ENCODE measurements at regions not wholly inside any gene's neighbourhood (a gene's known extent, or its start where the extent isn't known, plus 50 kb on each side); places are given as distances from the start of the nearest gene placed in this dataset.
"Not testable (repeated sequence)": the region's sequence is repeated elsewhere in the genome, so short reads cannot be mapped to it uniquely, and the experiment has no call there.

- WGBS: 67% methylated on average over 1 of the region's 2 CpGs
- Histone ChIP-seq H3K9me3 (ENCODE audit: insufficient read depth, low read depth, low read length) (no peaks in the 10 kb centered on the region), H3K4me3 (ENCODE audit: low read length) (no peak overlapping the region), H3K27me3 (ENCODE audit: insufficient read depth, low read length) (no peaks in the 10 kb centered on the region), H3K4me1 (ENCODE audit: insufficient read depth, low read length) (0 out of 2 replicates have a peak, but pooled peaks cover 5% of the 10 kb centered on the region), H3K27ac (ENCODE audit: low read depth, low read length) (no peak overlapping the region), H3K9ac (ENCODE audit: low read depth, low read length) (no peak overlapping the region), H3K36me3 (ENCODE audit: insufficient read depth, low read length) (no peaks in the 10 kb centered on the region)
Observed at GRCh38 chr6:19193624-19194023, 643.5 kb upstream of the ID4 start.

GRCh38 chr6:19204445-19204844, 632.7 kb upstream of the ID4 start:
- H3K4me1 ChIP-seq (ENCODE audit: insufficient read depth, low read length): no peaks in the 10 kb centered on the region
- no peaks in the 10 kb centered on the region for H3K27me3 ChIP-seq (ENCODE audit: insufficient read depth, low read length)
- H3K9me3 ChIP-seq (ENCODE audit: insufficient read depth, low read depth, low read length): peaks cover 5% of the 10 kb centered on the region; the same call in 1 of the 2 replicates
- H3K36me3 ChIP-seq (ENCODE audit: insufficient read depth, low read length): no peaks in the 10 kb centered on the region
- no peak overlapping the region for H3K27ac ChIP-seq (ENCODE audit: low read depth, low read length)
- no peak overlapping the region for H3K4me3 ChIP-seq (ENCODE audit: low read length)
- H3K9ac ChIP-seq (ENCODE audit: low read depth, low read length): no peak overlapping the region

DNA sequence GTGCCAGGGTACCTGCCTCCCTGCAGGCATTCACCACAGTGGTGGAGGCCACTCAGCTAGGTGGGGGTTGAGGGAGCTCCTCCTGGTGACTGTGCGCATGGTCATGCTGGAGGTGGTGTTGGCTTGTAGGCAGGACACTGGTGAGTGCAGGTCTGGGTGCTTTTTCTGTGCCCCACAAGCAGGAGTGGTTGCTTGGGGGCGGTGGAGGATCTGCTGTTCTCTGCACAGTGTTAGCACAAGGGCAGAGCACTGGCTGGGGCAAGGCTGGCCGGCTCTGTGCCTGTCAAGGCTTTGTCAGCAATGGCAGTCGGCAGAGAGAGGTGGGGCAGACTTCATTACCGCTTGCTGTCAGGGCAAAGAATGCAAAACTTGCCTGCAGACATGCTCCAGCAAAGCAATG, 632.1 kb upstream of the ID4 start:
- H3K36me3 ChIP-seq (ENCODE audit: insufficient read depth, low read length): no peaks in the 10 kb centered on the region
- H3K27ac ChIP-seq (ENCODE audit: low read depth, low read length): no peak overlapping the region
- 96% methylated on average over 5 of the region's 5 CpGs for WGBS
- H3K9me3 ChIP-seq (ENCODE audit: insufficient read depth, low read depth, low read length): peaks cover 5% of the 10 kb centered on the region; the same call in 1 of the 2 replicates
- no peak overlapping the region for H3K4me3 ChIP-seq (ENCODE audit: low read length)
- no peak overlapping the region for H3K9ac ChIP-seq (ENCODE audit: low read depth, low read length)
- no peaks in the 10 kb centered on the region for H3K4me1 ChIP-seq (ENCODE audit: insufficient read depth, low read length)
- H3K27me3 ChIP-seq (ENCODE audit: insufficient read depth, low read length): no peaks in the 10 kb centered on the region

- Histone ChIP-seq H3K27me3 (ENCODE audit: insufficient read depth, low read length) (no peaks in the 10 kb centered on the region), H3K9me3 (ENCODE audit: insufficient read depth, low read depth, low read length) (no peaks in the 10 kb centered on the region)
Observed at GRCh38 chr6:19209202-19209601, 628.0 kb upstream of the ID4 start.

DNA sequence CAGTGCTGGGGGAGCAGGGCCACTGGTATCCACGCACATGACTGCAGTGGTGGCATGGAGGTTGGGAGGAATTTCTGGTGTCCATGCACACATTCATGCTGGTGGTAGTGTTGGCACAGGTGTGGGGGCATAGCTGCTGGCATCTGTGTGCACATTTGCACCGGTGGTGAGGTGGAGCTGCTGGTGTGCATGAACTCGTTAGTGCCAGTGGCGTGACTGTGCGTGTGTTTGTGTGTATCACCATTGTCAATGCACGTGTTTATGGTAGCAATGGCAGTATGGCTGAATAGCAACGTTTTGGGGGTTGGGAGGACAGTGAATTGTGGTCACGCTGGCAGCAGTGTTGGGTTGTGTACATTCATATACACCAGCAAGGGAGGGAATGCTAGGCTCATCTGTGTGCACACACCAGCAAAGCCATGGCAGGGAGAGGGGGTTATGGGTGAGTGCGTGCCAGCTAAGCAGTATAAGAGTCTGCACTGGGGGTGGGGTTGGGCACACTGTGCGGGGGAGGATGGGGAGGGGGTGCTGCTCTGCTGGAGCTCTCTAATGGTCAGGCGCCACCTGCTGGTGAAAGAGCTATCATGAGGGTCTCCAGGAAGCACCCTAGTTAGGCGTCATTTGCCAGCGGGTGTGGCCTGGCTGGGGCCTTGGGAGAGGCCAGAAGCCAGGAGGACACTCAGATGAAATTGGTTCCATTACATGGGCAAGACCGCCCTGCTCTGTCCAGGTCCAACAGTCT, 626.1 kb upstream of the ID4 start:
- peaks cover 5% of the 10 kb centered on the region; the same call in 1 of the 2 replicates for H3K9me3 ChIP-seq (ENCODE audit: insufficient read depth, low read depth, low read length)
- 94% methylated on average over 14 of the region's 14 CpGs for WGBS
- no peaks in the 10 kb centered on the region for H3K36me3 ChIP-seq (ENCODE audit: insufficient read depth, low read length)
- no peak overlapping the region for H3K27ac ChIP-seq (ENCODE audit: low read depth, low read length)
- no peak overlapping the region for H3K4me3 ChIP-seq (ENCODE audit: low read length)
- H3K9ac ChIP-seq (ENCODE audit: low read depth, low read length): no peak overlapping the region
- H3K27me3 ChIP-seq (ENCODE audit: insufficient read depth, low read length): no peaks in the 10 kb centered on the region
- H3K4me1 ChIP-seq (ENCODE audit: insufficient read depth, low read length): no peaks in the 10 kb centered on the region

More at GRCh38 chr6:19209202-19209601, 628.0 kb upstream of the ID4 start:
- H3K9ac ChIP-seq (ENCODE audit: low read depth, low read length): no peak overlapping the region
- WGBS: 95% methylated on average over 2 of the region's 2 CpGs
- H3K36me3 ChIP-seq (ENCODE audit: insufficient read depth, low read length): no peaks in the 10 kb centered on the region
- H3K27ac ChIP-seq (ENCODE audit: low read depth, low read length): no peak overlapping the region
- H3K4me1 ChIP-seq (ENCODE audit: insufficient read depth, low read length): no peaks in the 10 kb centered on the region
- no peak overlapping the region for H3K4me3 ChIP-seq (ENCODE audit: low read length)

GRCh38 chr6:19214231-19214630, 622.9 kb upstream of the ID4 start:
- WGBS: 80% methylated on average over 2 of the region's 2 CpGs
- H3K27me3 ChIP-seq (ENCODE audit: insufficient read depth, low read length): no peaks in the 10 kb centered on the region
- no peak overlapping the region for H3K4me3 ChIP-seq (ENCODE audit: low read length)
- no peaks in the 10 kb centered on the region for H3K36me3 ChIP-seq (ENCODE audit: insufficient read depth, low read length)
- no peak overlapping the region for H3K9ac ChIP-seq (ENCODE audit: low read depth, low read length)
- H3K4me1 ChIP-seq (ENCODE audit: insufficient read depth, low read length): no peaks in the 10 kb centered on the region
- H3K9me3 ChIP-seq (ENCODE audit: insufficient read depth, low read depth, low read length): peaks cover 5% of the 10 kb centered on the region; the same call in 1 of the 2 replicates
- no peak overlapping the region for H3K27ac ChIP-seq (ENCODE audit: low read depth, low read length)

GRCh38 chr6:19219931-19220330, 617.2 kb upstream of the ID4 start:
- H3K4me3 ChIP-seq (ENCODE audit: low read length): no peak overlapping the region
- no peaks in the 10 kb centered on the region for H3K4me1 ChIP-seq (ENCODE audit: insufficient read depth, low read length)
- H3K9me3 ChIP-seq (ENCODE audit: insufficient read depth, low read depth, low read length): peaks cover 8% of the 10 kb centered on the region; the same call in 1 of the 2 replicates
- H3K27me3 ChIP-seq (ENCODE audit: insufficient read depth, low read length): no peaks in the 10 kb centered on the region
- no peaks in the 10 kb centered on the region for H3K36me3 ChIP-seq (ENCODE audit: insufficient read depth, low read length)
- WGBS: 100% methylated on average over 1 of the region's 1 CpG
- no peak overlapping the region for H3K27ac ChIP-seq (ENCODE audit: low read depth, low read length)
- no peak overlapping the region for H3K9ac ChIP-seq (ENCODE audit: low read depth, low read length)

- 84% methylated on average over 4 of the region's 5 CpGs for WGBS
- Histone ChIP-seq H3K9me3 (ENCODE audit: insufficient read depth, low read depth, low read length) (peaks cover 6% of the 10 kb centered on the region; the same call in 1 of the 2 replicates), H3K36me3 (ENCODE audit: insufficient read depth, low read length) (no peaks in the 10 kb centered on the region), H3K27me3 (ENCODE audit: insufficient read depth, low read length) (no peaks in the 10 kb centered on the region), H3K4me3 (ENCODE audit: low read length) (no peak overlapping the region), H3K27ac (ENCODE audit: low read depth, low read length) (no peak overlapping the region), H3K4me1 (ENCODE audit: insufficient read depth, low read length) (peaks cover 7% of the 10 kb centered on the region; the same call in 1 of the 2 replicates), H3K9ac (ENCODE audit: low read depth, low read length) (no peak overlapping the region)
Observed at GRCh38 chr6:19231878-19232561, 605.1 kb upstream of the ID4 start.

- peaks cover 9% of the 10 kb centered on the region; the same call in 1 of the 2 replicates for H3K9me3 ChIP-seq (ENCODE audit: insufficient read depth, low read depth, low read length)
- H3K4me1 ChIP-seq (ENCODE audit: insufficient read depth, low read length): no peaks in the 10 kb centered on the region
- H3K36me3 ChIP-seq (ENCODE audit: insufficient read depth, low read length): no peaks in the 10 kb centered on the region
- WGBS: 38% methylated on average over 1 of the region's 1 CpG
- no peak overlapping the region for H3K9ac ChIP-seq (ENCODE audit: low read depth, low read length)
- H3K27me3 ChIP-seq (ENCODE audit: insufficient read depth, low read length): no peaks in the 10 kb centered on the region
- no peak overlapping the region for H3K27ac ChIP-seq (ENCODE audit: low read depth, low read length)
- no peak overlapping the region for H3K4me3 ChIP-seq (ENCODE audit: low read length)
Observed at GRCh38 chr6:19245656-19246055, 591.5 kb upstream of the ID4 start.

DNA sequence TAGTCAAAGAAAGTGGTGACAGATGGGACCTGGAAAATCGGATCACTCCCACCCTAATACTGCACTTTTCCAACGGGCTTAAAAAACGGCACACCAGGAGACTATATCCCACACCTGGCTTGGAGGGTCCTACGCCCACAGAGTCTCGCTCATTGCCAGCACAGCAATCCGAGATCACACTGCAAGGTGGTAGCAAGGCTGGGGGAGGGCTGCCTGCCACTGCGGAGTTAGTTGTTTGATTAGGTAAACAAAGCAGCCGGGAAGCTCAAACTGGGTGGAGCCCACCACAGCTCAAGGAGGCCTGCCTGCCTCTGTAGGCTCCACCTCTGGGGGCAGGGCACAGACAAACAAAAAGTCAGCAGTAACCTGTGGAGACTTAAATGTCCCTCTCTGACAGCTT, 590.0 kb upstream of the ID4 start:
- H3K9me3 ChIP-seq (ENCODE audit: insufficient read depth, low read depth, low read length); H3K4me1 ChIP-seq (ENCODE audit: insufficient read depth, low read length); H3K27me3 ChIP-seq (ENCODE audit: insufficient read depth, low read length); H3K36me3 ChIP-seq (ENCODE audit: insufficient read depth, low read length); H3K27ac ChIP-seq (ENCODE audit: low read depth, low read length); H3K9ac ChIP-seq (ENCODE audit: low read depth, low read length): not testable (repeated sequence)
- H3K4me3 ChIP-seq (ENCODE audit: low read length): peak overlapping the region; percentile 14; the same call in 1 of the 2 replicates
- WGBS: 78% methylated on average over 8 of the region's 8 CpGs

GRCh38 chr6:19256123-19256522, 581.0 kb upstream of the ID4 start:
- H3K4me3 ChIP-seq (ENCODE audit: low read length); H3K9me3 ChIP-seq (ENCODE audit: insufficient read depth, low read depth, low read length); H3K36me3 ChIP-seq (ENCODE audit: insufficient read depth, low read length); H3K27me3 ChIP-seq (ENCODE audit: insufficient read depth, low read length); H3K4me1 ChIP-seq (ENCODE audit: insufficient read depth, low read length); H3K9ac ChIP-seq (ENCODE audit: low read depth, low read length); H3K27ac ChIP-seq (ENCODE audit: low read depth, low read length): not testable (repeated sequence)
- 100% methylated on average over 1 of the region's 2 CpGs for WGBS

Data from HUES64 (cell line).